ENCODE measurements at regions not wholly inside any gene's neighbourhood (a gene's known extent, or its start where the extent isn't known, plus 50 kb on each side); places are given as distances from the start of the nearest gene placed in this dataset.

- Histone ChIP-seq H3K9ac (ENCODE audit: low read depth, low read length, poor library complexity, severe bottlenecking) (no peak overlapping the region), H3K36me3 (ENCODE audit: insufficient read depth, low read length) (no peaks in the 10 kb centered on the region), H3K4me2 (ENCODE audit: low read depth, low read length, poor library complexity, severe bottlenecking) (no peak overlapping the region), H4K20me1 (ENCODE audit: insufficient read depth, low read length, poor library complexity, severe bottlenecking) (no peaks in the 10 kb centered on the region), H3K4me1 (ENCODE audit: insufficient read depth, low read length, poor library complexity, severe bottlenecking) (no peaks in the 10 kb centered on the region), H3K27me3 (ENCODE audit: insufficient read depth, low read length, poor library complexity, severe bottlenecking) (no peaks in the 10 kb centered on the region), H3K9me3 (ENCODE audit: insufficient read depth, low read depth, low read length) (no peaks in the 10 kb centered on the region; the same call in 1 of the 2 replicates), H3K4me3 (ENCODE audit: low read length, poor library complexity, severe bottlenecking) (no peak overlapping the region), H3F3A (ENCODE audit: low read depth) (no peaks in the 10 kb centered on the region), H3K79me2 (ENCODE audit: insufficient read depth, low read length) (no peaks in the 10 kb centered on the region), H2AFZ (ENCODE audit: low read length) (no peak overlapping the region), H3K9me2 (replicated peaks; ENCODE audit: low read depth, low read length) (no peaks in the 10 kb centered on the region)
- no peak for TF ChIP-seq EZH2phosphoT487 (IDR thresholded peaks at IDR 0.05; ENCODE audit: borderline replicate concordance)
- no peak for TF ChIP-seq CTCF (conservative IDR thresholded peaks at IDR 0.05; ENCODE audit: low read length)
These were observed 381.0 kb downstream of the TOX3 start for GRCh38 chr16:52165961-52166360.

GRCh38 chr16:52149003-52149402, 397.9 kb downstream of the TOX3 start:
- H2AFZ ChIP-seq (ENCODE audit: low read length), result no peak overlapping the region
- H3K9me3 ChIP-seq (ENCODE audit: insufficient read depth, low read depth, low read length), result no peaks in the 10 kb centered on the region; the same call in 1 of the 2 replicates
- H3K4me1 ChIP-seq (ENCODE audit: insufficient read depth, low read length, poor library complexity, severe bottlenecking), result no peaks in the 10 kb centered on the region
- H3K4me2 ChIP-seq (ENCODE audit: low read depth, low read length, poor library complexity, severe bottlenecking), result no peak overlapping the region
- TF ChIP-seq EZH2phosphoT487 (IDR thresholded peaks at IDR 0.05; ENCODE audit: borderline replicate concordance), result no peak
- no peak for TF ChIP-seq CTCF (conservative IDR thresholded peaks at IDR 0.05; ENCODE audit: low read length)
- H3K9me2 ChIP-seq (replicated peaks; ENCODE audit: low read depth, low read length), result no peaks in the 10 kb centered on the region
- no peaks in the 10 kb centered on the region for H4K20me1 ChIP-seq (ENCODE audit: insufficient read depth, low read length, poor library complexity, severe bottlenecking)
- H3K79me2 ChIP-seq (ENCODE audit: insufficient read depth, low read length), result no peaks in the 10 kb centered on the region
- H3K36me3 ChIP-seq (ENCODE audit: insufficient read depth, low read length), result no peaks in the 10 kb centered on the region
- H3F3A ChIP-seq (ENCODE audit: low read depth), result no peaks in the 10 kb centered on the region
- no peak overlapping the region for H3K4me3 ChIP-seq (ENCODE audit: low read length, poor library complexity, severe bottlenecking)
- H3K9ac ChIP-seq (ENCODE audit: low read depth, low read length, poor library complexity, severe bottlenecking), result no peak overlapping the region
- H3K27me3 ChIP-seq (ENCODE audit: insufficient read depth, low read length, poor library complexity, severe bottlenecking), result no peaks in the 10 kb centered on the region

- Histone ChIP-seq H3F3A (ENCODE audit: low read depth) (no peaks in the 10 kb centered on the region), H3K9ac (ENCODE audit: low read depth, low read length, poor library complexity, severe bottlenecking) (no peak overlapping the region), H3K4me2 (ENCODE audit: low read depth, low read length, poor library complexity, severe bottlenecking) (no peak overlapping the region), H3K9me3 (ENCODE audit: insufficient read depth, low read depth, low read length) (peaks cover 1% of the 10 kb centered on the region; the same call in 1 of the 2 replicates), H3K9me2 (replicated peaks; ENCODE audit: low read depth, low read length) (no peaks in the 10 kb centered on the region), H4K20me1 (ENCODE audit: insufficient read depth, low read length, poor library complexity, severe bottlenecking) (no peaks in the 10 kb centered on the region), H3K4me1 (ENCODE audit: insufficient read depth, low read length, poor library complexity, severe bottlenecking) (no peaks in the 10 kb centered on the region), H3K4me3 (ENCODE audit: low read length, poor library complexity, severe bottlenecking) (no peak overlapping the region), H2AFZ (ENCODE audit: low read length) (no peak overlapping the region), H3K79me2 (ENCODE audit: insufficient read depth, low read length) (no peaks in the 10 kb centered on the region), H3K27me3 (ENCODE audit: insufficient read depth, low read length, poor library complexity, severe bottlenecking) (no peaks in the 10 kb centered on the region), H3K36me3 (ENCODE audit: insufficient read depth, low read length) (no peaks in the 10 kb centered on the region)
- TF ChIP-seq CTCF (conservative IDR thresholded peaks at IDR 0.05; ENCODE audit: low read length) (no peak), EZH2phosphoT487 (IDR thresholded peaks at IDR 0.05; ENCODE audit: borderline replicate concordance) (no peak)
These were observed 405.1 kb downstream of the TOX3 start for GRCh38 chr16:52141871-52142270.
